GM19043 (cell line): ENCODE measurements at regions not wholly inside any gene's neighbourhood (a gene's known extent, or its start where the extent isn't known, plus 50 kb on each side); places are given as distances from the start of the nearest gene placed in this dataset.

Experiments used
- ATAC-seq: cut with Tn5 transposase; IDR thresholded peaks from one replicate; pipeline ENCODE4 v1.9.1; 2021; ENCODE audit warnings: low read depth; ENCODE audit not compliant: unreplicated experiment

GRCh38 chr22:47292546-47293320 lies 530.3 kb downstream of the TBC1D22A start:
- ATAC-seq: no peak

GRCh38 chr22:47291565-47292495 lies 529.4 kb downstream of the TBC1D22A start:
- ATAC-seq: no peak

GRCh38 chr22:47290706-47291430 lies 528.4 kb downstream of the TBC1D22A start:
- ATAC-seq: no peak

GRCh38 chr22:47289336-47289985 lies 527.0 kb downstream of the TBC1D22A start:
- no peak for ATAC-seq

- ATAC-seq: no peak
Observed at GRCh38 chr22:47288680-47289079, 526.2 kb downstream of the TBC1D22A start.

- ATAC-seq: no peak
Observed at GRCh38 chr22:47287516-47287915, 525.1 kb downstream of the TBC1D22A start.

- no peak for ATAC-seq
Observed at GRCh38 chr22:47286590-47286989, 524.1 kb downstream of the TBC1D22A start.

- no peak for ATAC-seq
Observed at GRCh38 chr22:47285981-47286380, 523.5 kb downstream of the TBC1D22A start.

- no peak for ATAC-seq
Observed at GRCh38 chr22:47284822-47285221, 522.4 kb downstream of the TBC1D22A start.

- ATAC-seq: no peak
Observed at GRCh38 chr22:47284360-47284759, 521.9 kb downstream of the TBC1D22A start.

GRCh38 chr22:47283616-47284270 lies 521.3 kb downstream of the TBC1D22A start:
- ATAC-seq: no peak

- no peak for ATAC-seq
Observed at GRCh38 chr22:47282851-47283250, 520.4 kb downstream of the TBC1D22A start.

GRCh38 chr22:47282366-47282765 lies 519.9 kb downstream of the TBC1D22A start:
- no peak for ATAC-seq

GRCh38 chr22:47281126-47282106 lies 519.0 kb downstream of the TBC1D22A start:
- no peak for ATAC-seq

- ATAC-seq: no peak
Observed at GRCh38 chr22:47280301-47280700, 517.9 kb downstream of the TBC1D22A start.

- no peak for ATAC-seq
Observed at GRCh38 chr22:47279746-47280145, 517.3 kb downstream of the TBC1D22A start.

- no peak for ATAC-seq
Observed at GRCh38 chr22:47279337-47279736, 516.9 kb downstream of the TBC1D22A start.

GRCh38 chr22:47278655-47279054 lies 516.2 kb downstream of the TBC1D22A start:
- ATAC-seq: no peak

- no peak for ATAC-seq
Observed at GRCh38 chr22:47277531-47277930, 515.1 kb downstream of the TBC1D22A start.
